ENCODE measurements at regions not wholly inside any gene's neighbourhood (a gene's known extent, or its start where the extent isn't known, plus 50 kb on each side); places are given as distances from the start of the nearest gene placed in this dataset.

- no peaks in the 10 kb centered on the region for H3K9me3 ChIP-seq
- H3K27ac ChIP-seq: no peak overlapping the region
- no peak for DNase-seq (ENCODE audit: low spot score in 2 of 2)
- intact Hi-C loops (cut with DNase I): no loop called here
- no peaks in the 10 kb centered on the region for H3K27me3 ChIP-seq
- H3K36me3 ChIP-seq: no peaks in the 10 kb centered on the region
- peaks cover 0 to 3% of the 10 kb centered on the region in 2 donors for H3K4me1 ChIP-seq
- no peak for TF ChIP-seq CTCF (IDR thresholded peaks at IDR 0.05)
- H3K4me3 ChIP-seq: no peak overlapping the region
Measured at GRCh38 chr13:99647596-99647985, 146.3 kb downstream of the TM9SF2 start.

- no peak for TF ChIP-seq CTCF (IDR thresholded peaks at IDR 0.05)
- no peaks in the 10 kb centered on the region for H3K36me3 ChIP-seq
- no peak for DNase-seq (ENCODE audit: low spot score in 2 of 2)
- H3K27ac ChIP-seq: no peak overlapping the region
- H3K4me1 ChIP-seq: peaks cover 0 to 3% of the 10 kb centered on the region in 2 donors
- no peaks in the 10 kb centered on the region for H3K27me3 ChIP-seq
- H3K4me3 ChIP-seq: no peak overlapping the region
- H3K9me3 ChIP-seq: no peaks in the 10 kb centered on the region
- intact Hi-C loops (cut with DNase I): no loop called here
Measured at GRCh38 chr13:99646866-99647595, 145.8 kb downstream of the TM9SF2 start.

GRCh38 chr13:99642841-99643240 is 141.6 kb downstream of the TM9SF2 start:
- no peaks in the 10 kb centered on the region for H3K9me3 ChIP-seq
- no peak for DNase-seq (ENCODE audit: low spot score in 2 of 2)
- no peak overlapping the region for H3K4me3 ChIP-seq
- no peak overlapping the region for H3K27ac ChIP-seq
- intact Hi-C loops (cut with DNase I): no loop called here
- H3K36me3 ChIP-seq: no peaks in the 10 kb centered on the region
- no peak for TF ChIP-seq CTCF (IDR thresholded peaks at IDR 0.05)
- no peaks in the 10 kb centered on the region for H3K27me3 ChIP-seq
- peaks cover 0 to 3% of the 10 kb centered on the region in 2 donors for H3K4me1 ChIP-seq

GRCh38 chr13:99642006-99642405 is 140.7 kb downstream of the TM9SF2 start:
- peaks cover 0 to 3% of the 10 kb centered on the region in 2 donors for H3K4me1 ChIP-seq
- H3K9me3 ChIP-seq: no peaks in the 10 kb centered on the region
- no peaks in the 10 kb centered on the region for H3K27me3 ChIP-seq
- intact Hi-C loops (cut with DNase I): no loop called here
- DNase-seq (ENCODE audit: low spot score in 2 of 2): no peak
- TF ChIP-seq CTCF (IDR thresholded peaks at IDR 0.05): no peak
- H3K36me3 ChIP-seq: no peaks in the 10 kb centered on the region
- H3K27ac ChIP-seq: no peak overlapping the region
- H3K4me3 ChIP-seq: no peak overlapping the region

- no peak for TF ChIP-seq CTCF (IDR thresholded peaks at IDR 0.05)
- Histone ChIP-seq H3K27me3 (no peaks in the 10 kb centered on the region), H3K36me3 (no peaks in the 10 kb centered on the region), H3K4me3 (no peak overlapping the region), H3K27ac (no peak overlapping the region), H3K9me3 (no peaks in the 10 kb centered on the region), H3K4me1 (peaks cover 0 to 3% of the 10 kb centered on the region in 2 donors)
- intact Hi-C loops (cut with DNase I): no loop called here
- no peak for DNase-seq (ENCODE audit: low spot score in 2 of 2)
Measured at GRCh38 chr13:99640260-99640659, 139.0 kb downstream of the TM9SF2 start.
